Choroid plexus epithelial cell (primary cell): ENCODE measurements at regions not wholly inside any gene's neighbourhood (a gene's known extent, or its start where the extent isn't known, plus 50 kb on each side); places are given as distances from the start of the nearest gene placed in this dataset.
"Not testable (repeated sequence)": the region's sequence is repeated elsewhere in the genome, so short reads cannot be mapped to it uniquely, and the experiment has no call there.

Experiments
- DNase-seq: peaks from one replicate; pipeline ENCODE4 v3.0.0-alpha.2; 2010; ENCODE audit warnings: low read depth
- H3K4me3 ChIP-seq: 2 replicates; pipeline ENCODE4 v1.5.1; 2011; ENCODE audit warnings: low read depth, mild to moderate bottlenecking, control low read depth, low read length, moderate library complexity
- TF ChIP-seq, protein P1 (sequence below): conservative IDR thresholded peaks from 2 replicates; pipeline ENCODE4 v1.5.1; 2011; ENCODE audit warnings: low read depth, mild to moderate bottlenecking, control low read depth, inconsistent platforms, low read length, moderate library complexity

DNA sequence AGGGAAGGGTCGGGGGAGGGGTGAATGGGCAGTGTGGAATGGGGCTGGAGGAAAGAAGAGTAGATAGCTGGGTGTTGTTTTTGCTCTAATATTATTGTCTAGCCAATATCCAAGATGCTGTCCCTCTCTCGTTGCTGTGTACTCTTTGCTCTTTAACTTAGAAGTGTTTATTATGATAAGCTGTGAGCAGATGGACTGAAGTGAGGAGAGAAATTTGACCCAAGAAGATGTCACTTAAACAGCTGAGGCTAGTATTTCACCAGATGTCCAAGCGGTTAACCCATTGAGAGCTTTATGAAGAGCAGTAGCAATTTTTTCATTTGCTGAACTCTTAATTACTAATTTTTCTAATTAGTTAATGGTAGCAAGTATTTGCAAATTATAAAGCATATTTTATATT, 212.2 kb upstream of the TP63 start:
- no peak overlapping the region for H3K4me3 ChIP-seq
- TF ChIP-seq, protein P1, sequence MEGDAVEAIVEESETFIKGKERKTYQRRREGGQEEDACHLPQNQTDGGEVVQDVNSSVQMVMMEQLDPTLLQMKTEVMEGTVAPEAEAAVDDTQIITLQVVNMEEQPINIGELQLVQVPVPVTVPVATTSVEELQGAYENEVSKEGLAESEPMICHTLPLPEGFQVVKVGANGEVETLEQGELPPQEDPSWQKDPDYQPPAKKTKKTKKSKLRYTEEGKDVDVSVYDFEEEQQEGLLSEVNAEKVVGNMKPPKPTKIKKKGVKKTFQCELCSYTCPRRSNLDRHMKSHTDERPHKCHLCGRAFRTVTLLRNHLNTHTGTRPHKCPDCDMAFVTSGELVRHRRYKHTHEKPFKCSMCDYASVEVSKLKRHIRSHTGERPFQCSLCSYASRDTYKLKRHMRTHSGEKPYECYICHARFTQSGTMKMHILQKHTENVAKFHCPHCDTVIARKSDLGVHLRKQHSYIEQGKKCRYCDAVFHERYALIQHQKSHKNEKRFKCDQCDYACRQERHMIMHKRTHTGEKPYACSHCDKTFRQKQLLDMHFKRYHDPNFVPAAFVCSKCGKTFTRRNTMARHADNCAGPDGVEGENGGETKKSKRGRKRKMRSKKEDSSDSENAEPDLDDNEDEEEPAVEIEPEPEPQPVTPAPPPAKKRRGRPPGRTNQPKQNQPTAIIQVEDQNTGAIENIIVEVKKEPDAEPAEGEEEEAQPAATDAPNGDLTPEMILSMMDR: no peak
- DNase-seq: peak; percentile 59

DNA sequence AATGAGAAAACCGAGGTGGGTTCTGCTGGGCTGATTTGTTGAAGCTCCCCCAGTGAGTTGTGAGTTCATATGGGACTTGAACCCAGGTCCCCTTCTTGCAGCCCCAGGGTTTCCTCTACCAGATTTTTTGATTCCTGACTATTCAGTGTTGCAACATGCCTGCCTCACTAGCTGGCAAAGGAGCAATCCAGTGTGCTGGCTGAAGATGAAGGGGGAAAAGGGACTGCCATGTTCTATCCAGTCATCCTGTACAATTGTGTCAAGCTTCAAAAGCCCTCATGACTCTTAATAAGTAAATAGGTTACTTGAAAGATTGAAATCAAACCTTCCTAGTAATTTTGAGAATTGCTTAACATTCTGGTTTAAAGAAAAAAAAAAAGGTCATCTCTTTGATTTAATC, 211.5 kb upstream of the TP63 start:
- TF ChIP-seq, protein P1: no peak
- no peak for DNase-seq
- no peak overlapping the region for H3K4me3 ChIP-seq

DNA sequence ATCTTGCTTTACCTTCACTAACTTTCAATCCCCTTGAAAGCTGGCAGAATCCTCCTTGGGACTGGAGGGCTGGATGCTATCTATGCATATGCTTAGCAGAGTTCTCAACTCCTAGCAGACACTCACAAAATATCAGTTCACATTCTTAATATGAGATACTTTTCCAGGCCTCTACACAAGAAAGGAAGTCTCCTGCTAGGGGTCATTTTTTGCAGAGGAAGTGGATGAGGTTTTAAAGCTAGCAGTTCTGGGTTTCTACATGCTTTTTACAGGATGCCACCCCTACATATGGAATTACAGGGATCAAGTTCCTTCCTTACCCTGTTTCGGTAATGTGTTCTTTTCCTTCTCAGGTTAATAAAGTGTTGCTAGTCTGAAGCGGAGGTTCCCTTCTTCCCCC, 206.3 kb upstream of the TP63 start:
- TF ChIP-seq, protein P1: no peak
- DNase-seq: no peak
- no peak overlapping the region for H3K4me3 ChIP-seq

DNA sequence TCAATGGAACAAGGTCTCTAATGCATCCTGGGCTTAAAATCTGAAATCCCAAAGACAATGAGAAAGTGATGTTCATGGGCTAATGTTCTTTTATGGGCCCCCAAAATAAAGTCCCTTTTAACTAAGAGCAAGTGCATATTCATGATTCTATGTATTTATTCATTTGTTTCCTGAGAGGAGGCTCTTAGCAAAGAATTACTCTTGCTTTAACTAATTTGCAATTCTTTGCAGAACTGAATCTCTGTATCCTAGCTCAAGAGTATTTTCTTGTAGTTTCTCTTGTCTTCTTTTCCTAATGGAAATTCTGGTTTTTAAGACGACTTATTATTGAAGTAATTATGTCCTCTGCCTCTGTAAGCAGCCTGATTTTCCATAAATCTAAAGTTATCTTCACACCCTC, 202.2 kb upstream of the TP63 start:
- no peak overlapping the region for H3K4me3 ChIP-seq
- no peak for DNase-seq
- TF ChIP-seq, protein P1: no peak

DNA sequence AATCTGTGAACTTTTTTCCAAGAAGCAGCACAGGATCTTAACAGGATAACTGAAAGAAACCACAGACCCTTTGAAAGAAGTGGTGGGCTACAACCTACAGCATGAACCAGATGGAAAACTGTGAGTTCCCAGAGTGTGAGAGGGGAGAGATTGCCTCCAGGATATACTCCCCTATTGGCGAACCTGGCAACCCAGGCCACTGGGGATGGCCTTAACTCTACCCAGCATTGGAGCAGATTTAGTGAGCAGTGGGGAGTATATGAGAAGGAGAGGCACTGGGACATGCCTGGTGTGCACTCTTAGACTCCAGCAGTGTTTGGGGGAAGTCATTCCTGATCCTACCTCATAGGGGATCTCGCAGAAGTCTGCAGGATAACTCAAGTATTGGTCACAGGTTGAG, 201.0 kb upstream of the TP63 start:
- TF ChIP-seq, protein P1: no peak
- H3K4me3 ChIP-seq: no peak overlapping the region
- DNase-seq: no peak

DNA sequence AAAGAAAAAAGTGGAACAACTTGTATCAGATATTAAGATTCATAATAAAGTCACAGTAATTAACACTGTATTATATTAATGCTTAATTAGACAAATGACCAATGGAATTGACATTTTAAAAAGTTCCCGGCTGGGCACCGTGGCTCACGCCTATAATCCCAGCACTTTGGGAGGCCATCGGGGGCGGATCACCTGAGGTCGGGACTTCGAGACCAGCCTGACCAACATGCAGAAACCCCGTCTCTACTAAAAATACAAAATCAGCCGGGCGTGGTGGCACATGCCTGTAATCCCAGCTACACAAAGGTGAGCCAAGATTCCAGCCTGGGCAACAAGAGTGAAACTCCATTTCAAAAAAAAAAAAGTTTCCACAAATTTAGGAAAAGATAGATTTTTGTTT, 188.9 kb upstream of the TP63 start:
- not testable (repeated sequence) for DNase-seq, H3K4me3 ChIP-seq

DNA sequence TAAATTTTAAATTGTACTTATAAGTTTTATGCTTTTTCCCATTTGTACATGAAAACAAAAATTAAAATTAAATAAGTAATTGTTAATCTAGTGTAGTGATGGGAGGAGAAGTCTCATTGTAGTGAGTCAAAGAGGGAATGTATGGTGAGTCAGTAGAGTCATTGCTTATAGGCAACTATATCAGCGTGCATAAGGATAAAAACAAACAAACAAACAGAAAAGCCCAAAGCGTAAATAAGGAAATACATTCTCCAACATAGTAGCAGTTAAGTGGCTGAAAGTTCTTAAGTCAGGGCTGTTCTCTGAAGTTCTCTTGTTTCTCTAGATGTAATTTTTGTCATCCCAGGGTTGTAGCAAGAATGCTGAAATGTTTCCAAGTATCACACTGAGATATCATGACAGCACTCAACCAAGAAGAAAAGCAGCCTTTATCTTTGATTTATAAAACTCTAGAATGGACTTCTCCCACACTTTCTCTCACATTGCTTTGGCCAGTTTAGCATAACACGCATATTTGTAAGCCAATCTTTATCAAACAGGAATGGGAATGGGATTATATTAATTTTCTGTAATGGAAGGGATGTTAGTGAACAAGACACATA, 184.1 kb upstream of the TP63 start:
- TF ChIP-seq, protein P1: no peak
- DNase-seq: peak; percentile 53
- no peak overlapping the region for H3K4me3 ChIP-seq

DNA sequence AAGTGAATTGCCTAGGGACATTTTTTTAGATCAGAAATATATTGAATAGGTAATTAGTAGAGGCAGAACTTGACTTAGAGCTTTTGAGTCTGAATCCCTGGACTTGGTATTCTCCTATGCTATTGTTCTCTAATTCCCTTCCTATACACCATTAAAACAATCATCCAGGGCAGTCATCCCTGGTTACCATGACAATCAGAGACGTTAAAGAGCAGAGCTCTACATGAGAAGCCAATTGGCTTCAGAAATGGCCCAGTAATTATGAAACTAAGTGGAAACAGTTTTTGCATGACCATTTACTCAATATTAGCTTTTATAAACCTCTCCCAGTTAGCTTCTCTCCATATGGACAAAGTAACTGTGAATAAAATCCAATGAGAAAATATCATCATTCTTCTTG, 182.1 kb upstream of the TP63 start:
- no peak overlapping the region for H3K4me3 ChIP-seq
- TF ChIP-seq, protein P1: no peak
- DNase-seq: no peak
